Peyer's patch (tissue), 4 donors: ENCODE measurements at regions not wholly inside any gene's neighbourhood (a gene's known extent, or its start where the extent isn't known, plus 50 kb on each side); places are given as distances from the start of the nearest gene placed in this dataset.

ENCODE experiments used
- CTCF ChIP-seq, 6 experiments: fragments of 450-650 bp in 4 of 6; fragments of 200-600 bp in 2 of 6; sonication (generic) in 1 of 6; IDR thresholded peaks; one replicate each; pipeline ENCODE4 v1.5.1; 2017 to 2019; ENCODE audit warnings: antibody characterized with exemption in 6 of 6, mild to moderate bottlenecking in 3 of 6, moderate library complexity in 1 of 6
- POLR2A ChIP-seq, 2 donors: fragments of 450-650 bp; IDR thresholded peaks; one replicate each; pipeline ENCODE4 v1.5.1; 2017; ENCODE audit warnings: antibody characterized with exemption in 2 of 2, mild to moderate bottlenecking in 2 of 2, moderate library complexity in 2 of 2

- TF ChIP-seq POLR2A (IDR thresholded peaks at IDR 0.05) = no peak
- no peak for TF ChIP-seq CTCF (IDR thresholded peaks at IDR 0.05)
Measured at GRCh38 chr5:98564836-98565235, 208.6 kb upstream of the RGMB start.
